Fibroblast of gingiva (primary cell): ENCODE measurements at regions not wholly inside any gene's neighbourhood (a gene's known extent, or its start where the extent isn't known, plus 50 kb on each side); places are given as distances from the start of the nearest gene placed in this dataset.
"Not testable (repeated sequence)": the region's sequence is repeated elsewhere in the genome, so short reads cannot be mapped to it uniquely, and the experiment has no call there.

Experiments used
- DNase-seq: peaks from one replicate; pipeline ENCODE4 v3.0.0-alpha.2; 2011; ENCODE audit warnings: low read depth

DNA sequence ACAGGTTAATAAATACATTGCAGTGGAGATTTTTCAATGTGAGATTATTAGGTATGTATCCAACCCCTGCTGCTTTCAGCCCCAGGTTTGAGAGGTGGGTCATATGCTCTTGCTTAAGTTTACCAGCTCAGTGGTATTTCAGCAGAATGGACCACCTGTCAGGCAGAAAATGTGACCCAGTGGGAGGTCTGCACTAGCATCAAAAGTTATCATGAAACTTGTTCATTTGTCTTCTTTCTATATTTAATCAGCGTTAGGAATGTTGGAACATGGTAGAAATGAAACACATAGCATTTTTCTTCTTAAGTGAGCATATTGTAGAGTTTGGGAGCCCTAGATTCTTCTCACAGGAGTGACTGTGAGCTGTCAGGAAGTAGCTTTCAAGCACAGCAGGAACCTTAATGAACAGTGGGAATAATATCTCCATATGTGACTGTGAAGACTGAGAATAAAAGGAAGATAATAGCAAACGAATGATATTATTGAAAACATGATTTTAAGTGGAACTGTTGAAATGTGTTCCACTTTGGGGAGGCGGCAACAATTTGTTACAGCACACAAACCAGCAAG lies 596.9 kb upstream of the CDH6 start:
- DNase-seq = no peak

GRCh38 chr5:30594331-30594730 lies 599.2 kb upstream of the CDH6 start:
- DNase-seq = no peak

GRCh38 chr5:30592833-30593232 lies 600.7 kb upstream of the CDH6 start:
- DNase-seq = no peak

- no peak for DNase-seq
Measured at GRCh38 chr5:30581198-30581935, 612.1 kb upstream of the CDH6 start.

GRCh38 chr5:30574761-30575160 lies 618.7 kb upstream of the CDH6 start:
- no peak for DNase-seq

GRCh38 chr5:30572279-30572678 lies 621.2 kb upstream of the CDH6 start:
- no peak for DNase-seq

DNA sequence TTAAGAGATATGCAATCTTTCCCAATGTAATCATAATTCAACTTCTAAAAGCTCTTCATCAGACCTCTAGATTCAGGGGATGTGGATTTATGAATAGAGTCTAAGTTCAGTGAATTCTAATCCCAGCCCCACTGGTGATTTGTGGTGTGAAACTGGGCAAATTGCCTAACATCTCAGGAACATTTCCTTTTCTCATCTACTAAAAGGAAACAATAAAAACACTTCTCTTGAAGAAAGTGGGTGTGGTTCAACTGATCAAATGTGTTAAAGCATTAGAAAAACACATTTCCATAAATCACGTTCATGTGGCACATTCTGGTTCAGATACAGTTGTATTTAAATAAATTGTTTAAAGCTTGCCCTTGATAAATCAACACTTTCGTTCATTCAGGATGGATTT lies 631.7 kb upstream of the CDH6 start:
- DNase-seq = no peak

GRCh38 chr5:30551618-30552017 lies 641.9 kb upstream of the CDH6 start:
- no peak for DNase-seq

DNA sequence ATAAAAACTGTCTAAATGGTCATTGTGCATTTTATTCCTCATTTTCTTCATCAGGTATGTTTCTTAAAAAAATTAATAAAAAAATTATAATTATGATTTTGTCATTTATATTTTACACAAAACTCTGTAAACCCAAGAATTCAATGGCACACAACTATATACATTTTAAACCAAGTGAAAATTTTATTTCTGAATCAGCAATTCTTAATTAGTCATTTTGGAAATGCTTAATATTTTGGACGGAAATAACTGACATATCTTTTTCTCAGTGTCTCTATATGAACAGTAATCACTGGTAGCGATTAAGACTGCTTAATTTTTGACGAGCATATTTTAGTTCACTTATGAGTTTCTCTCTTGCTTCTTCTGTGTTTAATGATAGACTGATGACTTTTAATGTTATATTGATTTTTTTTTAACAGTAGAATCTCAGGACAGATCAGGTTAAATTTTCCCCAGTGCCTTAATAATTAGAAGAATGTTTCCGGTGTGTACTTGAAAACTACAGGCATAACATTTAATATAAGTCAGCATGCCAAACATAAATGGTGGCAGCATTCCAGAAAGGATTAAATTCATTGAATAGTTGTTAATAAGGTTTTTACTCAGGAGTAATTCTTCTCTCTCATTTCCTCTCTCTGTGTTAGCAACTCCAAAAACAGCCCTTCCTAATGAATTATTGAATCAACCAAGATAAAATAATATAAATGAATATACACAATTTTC lies 644.7 kb upstream of the CDH6 start:
- DNase-seq = no peak

GRCh38 chr5:30540150-30540549 lies 653.3 kb upstream of the CDH6 start:
- no peak for DNase-seq

GRCh38 chr5:30539004-30539634 lies 654.4 kb upstream of the CDH6 start:
- no peak for DNase-seq

- DNase-seq = no peak
Measured at GRCh38 chr5:30525353-30525752, 668.1 kb upstream of the CDH6 start.

GRCh38 chr5:30524428-30524827 lies 669.1 kb upstream of the CDH6 start:
- DNase-seq = no peak

DNA sequence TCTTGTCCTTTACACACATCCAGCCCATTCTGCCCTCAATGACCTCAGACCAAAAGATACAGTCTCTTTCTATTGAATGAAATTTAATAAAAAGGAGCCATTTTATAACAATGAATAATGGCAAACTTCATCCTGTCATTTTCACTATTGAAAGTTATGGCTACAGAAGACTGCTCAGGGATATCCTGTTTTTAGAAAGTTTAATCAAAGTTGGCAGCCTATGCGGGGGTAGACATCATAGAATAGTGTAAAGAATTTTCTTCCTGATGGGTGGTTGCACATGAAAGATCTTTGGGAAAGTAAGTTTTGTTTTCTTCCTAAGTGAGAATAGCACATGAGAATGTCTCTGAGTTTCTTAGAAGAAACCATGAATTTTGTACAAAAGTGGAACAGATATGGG lies 670.4 kb upstream of the CDH6 start:
- no peak for DNase-seq

DNA sequence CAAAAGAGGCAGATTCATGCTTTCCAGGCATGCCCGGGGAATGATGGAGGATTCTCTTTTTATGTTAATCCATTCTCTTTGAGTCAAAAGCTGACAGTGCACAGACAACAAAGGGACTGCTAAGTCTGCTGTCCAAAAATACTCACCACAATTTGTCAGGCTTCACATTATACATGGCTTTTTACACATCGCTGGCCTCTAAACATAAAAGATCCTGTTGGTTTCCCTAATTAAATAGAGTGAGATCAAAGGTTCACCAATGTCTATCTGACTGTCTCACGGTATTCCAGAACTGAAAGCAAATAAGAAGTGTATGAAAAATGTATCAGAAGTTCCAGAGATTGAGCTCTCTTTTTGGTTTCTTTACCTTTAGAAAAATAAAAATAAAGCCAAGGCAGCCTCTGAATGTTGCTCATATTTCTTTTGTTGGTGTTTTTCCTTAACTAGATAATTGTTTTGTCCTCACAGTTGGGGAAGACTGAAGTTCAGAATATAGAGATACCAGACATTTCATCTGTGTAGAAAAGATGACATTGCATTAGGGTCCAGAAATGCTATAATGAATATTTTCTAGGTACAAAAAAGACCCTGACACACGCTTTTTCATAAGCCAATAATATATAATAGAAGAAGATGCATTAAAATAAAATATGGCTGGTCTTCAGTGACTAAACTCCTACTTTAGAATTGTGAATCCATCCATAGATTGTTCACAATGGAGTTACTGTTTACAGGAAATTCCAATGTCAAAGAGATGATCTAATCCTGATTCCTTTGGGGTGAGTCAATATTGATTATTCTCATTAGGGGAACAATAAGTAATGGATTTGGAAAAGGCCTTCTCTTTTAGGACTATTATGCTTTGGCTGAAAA lies 688.2 kb upstream of the CDH6 start:
- DNase-seq = no peak

- no peak for DNase-seq
Measured at GRCh38 chr5:30502277-30502676, 691.2 kb upstream of the CDH6 start.

GRCh38 chr5:30501065-30501464 lies 692.4 kb upstream of the CDH6 start:
- no peak for DNase-seq

DNA sequence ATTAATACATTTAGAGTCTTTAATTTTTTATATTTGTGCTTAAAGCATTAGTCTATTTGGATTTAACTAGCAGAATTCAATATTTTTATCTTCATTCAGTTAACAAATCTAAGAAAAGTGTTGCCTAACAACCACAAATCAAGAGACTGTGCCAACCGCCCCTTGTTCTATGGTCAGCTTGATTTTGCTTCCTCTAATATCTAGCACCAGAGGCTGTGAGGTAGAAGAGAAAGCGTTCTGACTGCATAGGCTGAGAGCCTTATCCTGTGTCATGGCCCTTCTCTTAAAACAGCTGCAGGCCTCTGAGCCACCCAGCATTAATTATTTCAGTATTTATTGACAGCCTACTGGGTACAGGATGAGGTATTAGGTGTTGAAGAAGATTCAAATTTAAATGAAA lies 693.0 kb upstream of the CDH6 start:
- DNase-seq = no peak

- no peak for DNase-seq
Measured at GRCh38 chr5:30499402-30499801, 694.1 kb upstream of the CDH6 start.

DNA sequence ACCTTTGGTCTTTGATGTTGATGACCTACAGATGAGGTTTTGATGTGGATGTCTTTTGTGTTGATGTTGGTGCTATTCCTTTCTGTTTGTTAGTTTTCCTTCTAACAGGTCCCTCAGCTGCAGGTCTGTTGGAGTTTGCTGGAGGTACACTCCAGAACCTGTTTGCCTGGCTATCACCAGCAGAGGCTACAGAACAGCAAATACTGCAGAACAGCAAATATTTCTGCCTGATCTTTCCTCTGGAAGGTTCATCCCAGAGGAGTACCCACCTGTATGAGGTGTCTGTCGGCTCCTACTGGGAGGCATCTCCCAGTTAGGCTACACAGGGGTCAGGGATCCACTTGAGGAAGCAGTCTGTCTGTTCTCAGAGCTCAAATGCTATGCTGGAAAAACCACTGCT lies 694.5 kb upstream of the CDH6 start:
- DNase-seq = no peak

DNA sequence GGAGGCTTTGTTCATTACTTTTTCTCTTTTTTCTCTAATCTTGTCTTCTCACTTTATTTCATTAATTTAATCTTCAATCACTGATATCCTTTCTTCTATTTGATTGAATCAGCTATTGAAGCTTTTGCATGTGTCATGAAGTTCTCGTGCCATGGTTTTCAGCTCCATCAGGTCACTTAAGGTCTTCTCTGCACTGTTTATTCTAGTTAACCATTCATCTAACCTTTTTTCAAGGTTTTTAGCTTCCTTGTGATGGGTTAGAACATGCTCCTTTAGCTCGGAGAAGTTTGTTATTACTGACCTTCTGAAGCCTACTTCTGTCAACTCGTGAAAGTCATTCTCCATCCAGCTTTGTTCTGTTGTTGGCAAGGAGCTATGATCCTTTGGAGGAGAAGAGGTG lies 695.0 kb upstream of the CDH6 start:
- DNase-seq = not testable (repeated sequence)

- DNase-seq = not testable (repeated sequence)
Measured at GRCh38 chr5:30494113-30494512, 699.4 kb upstream of the CDH6 start.
